Neural cell (in vitro differentiated cells): ENCODE measurements at regions not wholly inside any gene's neighbourhood (a gene's known extent, or its start where the extent isn't known, plus 50 kb on each side); places are given as distances from the start of the nearest gene placed in this dataset.

Experiments
- H2AFZ ChIP-seq: fragments of 200-600, 300-800 bp; sonication (generic), shearing (Covaris generic); 2 replicates; pipeline ENCODE4 v1.6.0; 2014; ENCODE audit warnings: low read depth, mild to moderate bottlenecking, antibody characterized with exemption, low read length, moderate library complexity
- H3F3A ChIP-seq: fragments of 200-600 bp; shearing (Covaris generic); 2 replicates; pipeline ENCODE4 v1.6.1; 2016; ENCODE audit warnings: mild to moderate bottlenecking, moderate library complexity, mixed read lengths, antibody characterized with exemption, low read length; ENCODE audit not compliant: insufficient read depth, poor library complexity, severe bottlenecking
- H3K27ac ChIP-seq: fragments of 200-600, 300-800 bp; sonication (generic), shearing (Covaris generic); 2 replicates; pipeline ENCODE4 v1.5.1; 2014; ENCODE audit warnings: mild to moderate bottlenecking, low read length, moderate library complexity
- H3K27me3 ChIP-seq: fragments of 300-800, 200-600 bp; sonication (generic), shearing (Covaris generic); 2 replicates; pipeline ENCODE4 v1.6.0; 2014; ENCODE audit warnings: mild to moderate bottlenecking, low read depth, low read length, moderate library complexity; ENCODE audit not compliant: insufficient read depth
- H3K36me3 ChIP-seq: fragments of 300-800, 200-600 bp; sonication (generic), shearing (Covaris generic); 2 replicates; pipeline ENCODE4 v1.5.1; 2014; ENCODE audit warnings: mild to moderate bottlenecking, antibody characterized with exemption, low read length, moderate library complexity; ENCODE audit not compliant: insufficient read depth
- H3K4me2 ChIP-seq: fragments of 300-800, 200-600 bp; sonication (generic), shearing (Covaris generic); 2 replicates; pipeline ENCODE4 v1.6.0; 2014; ENCODE audit warnings: mild to moderate bottlenecking, low read length
- H3K4me3 ChIP-seq: fragments of 300-800, 200-600 bp; sonication (generic), shearing (Covaris generic); 2 replicates; pipeline ENCODE4 v1.5.1; 2014; ENCODE audit warnings: mild to moderate bottlenecking, low read length, moderate library complexity
- H3K79me2 ChIP-seq: fragments of 200-600 bp; shearing (Covaris generic); replicated peaks from 2 replicates; pipeline ENCODE4 v1.6.0; 2014; ENCODE audit warnings: mild to moderate bottlenecking, low read length, moderate library complexity; ENCODE audit not compliant: insufficient read depth
- H3K9ac ChIP-seq: fragments of 300-800, 200-600 bp; sonication (generic), shearing (Covaris generic); 2 replicates; pipeline ENCODE4 v1.6.1; 2016; ENCODE audit warnings: mild to moderate bottlenecking, low read length, mixed read lengths
- H3K9me2 ChIP-seq: fragments of 200-600 bp; shearing (Covaris generic); 2 replicates; pipeline ENCODE4 v1.6.1; 2016; ENCODE audit warnings: mild to moderate bottlenecking, low read length, mixed read lengths; ENCODE audit not compliant: insufficient read depth
- H3K9me3 ChIP-seq: fragments of 200-600, 300-800 bp; sonication (generic), shearing (Covaris generic); 2 replicates; pipeline ENCODE4 v1.6.1; 2016; ENCODE audit warnings: mild to moderate bottlenecking, mixed run types, low read length, moderate library complexity, mixed read lengths
- H4K20me1 ChIP-seq: fragments of 200-600 bp; shearing (Covaris generic); 2 replicates; pipeline ENCODE4 v1.6.1; 2016; ENCODE audit warnings: mild to moderate bottlenecking, mixed run types; ENCODE audit not compliant: insufficient read depth
- EP300 ChIP-seq: fragments of 450-650 bp; conservative IDR thresholded peaks from 2 replicates; pipeline ENCODE4 v1.6.1; 2014; ENCODE audit warnings: antibody characterized with exemption, mild to moderate bottlenecking, moderate library complexity; ENCODE audit not compliant: poor library complexity, severe bottlenecking
- EZH2 ChIP-seq: fragments of 200-600, 300-800 bp; shearing (Covaris generic), sonication (generic); IDR thresholded peaks from 2 replicates; pipeline ENCODE4 v1.6.1; 2014; ENCODE audit warnings: antibody characterized with exemption, low read length, borderline replicate concordance, mild to moderate bottlenecking; ENCODE audit not compliant: insufficient read depth, poor library complexity, severe bottlenecking
- MXI1 ChIP-seq: fragments of 450-650 bp; conservative IDR thresholded peaks from 2 replicates; pipeline ENCODE4 v1.6.1; 2014; ENCODE audit warnings: antibody characterized with exemption, mild to moderate bottlenecking; ENCODE audit not compliant: poor library complexity, severe bottlenecking
- POLR2AphosphoS5 ChIP-seq: IDR thresholded peaks from 2 replicates; pipeline ENCODE4 v1.6.1; 2012
- RAD21 ChIP-seq: fragments of 450-650 bp; conservative IDR thresholded peaks from 2 replicates; pipeline ENCODE4 v1.6.1; 2014; ENCODE audit warnings: antibody characterized with exemption, mild to moderate bottlenecking, moderate library complexity
- SMC3 ChIP-seq: fragments of 450-650 bp; conservative IDR thresholded peaks from 2 replicates; pipeline ENCODE4 v1.6.1; 2014; ENCODE audit warnings: antibody characterized with exemption, mild to moderate bottlenecking, moderate library complexity; ENCODE audit not compliant: poor library complexity
- TAF1 ChIP-seq: IDR thresholded peaks from 2 replicates; pipeline ENCODE4 v1.6.1; 2012; ENCODE audit warnings: low read depth
- TF ChIP-seq, protein P1 (sequence below): IDR thresholded peaks from 2 replicates; pipeline ENCODE4 v1.6.1; 2012; ENCODE audit warnings: borderline replicate concordance
- TF ChIP-seq, protein P2 (sequence below): fragments of 450-650 bp; IDR thresholded peaks from 2 replicates; pipeline ENCODE4 v1.5.1; 2014; ENCODE audit warnings: antibody characterized with exemption, mild to moderate bottlenecking, moderate library complexity; ENCODE audit not compliant: poor library complexity, severe bottlenecking

DNA sequence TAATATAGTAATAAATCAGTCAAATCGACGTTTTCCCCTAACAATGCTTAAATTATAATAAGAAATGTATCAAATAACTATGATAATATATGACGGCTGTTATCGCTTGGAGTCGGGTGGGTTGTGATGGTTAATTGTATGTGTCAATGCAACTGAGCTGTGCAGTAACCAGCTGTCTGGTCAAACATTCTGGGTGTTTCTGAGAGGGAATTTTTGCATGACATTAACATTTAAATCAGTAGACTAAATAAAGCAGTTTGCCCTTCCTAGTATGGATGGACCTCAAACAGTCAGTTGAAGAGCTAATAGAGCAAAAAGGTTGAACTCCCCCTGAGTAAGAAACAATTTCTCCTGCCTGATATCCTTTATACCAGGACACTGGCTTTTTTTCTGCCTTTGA, 96.7 kb downstream of the YIPF7 start:
- H3K4me2 ChIP-seq = no peak overlapping the region
- H3K9me3 ChIP-seq = no peaks in the 10 kb centered on the region
- H3K9ac ChIP-seq = no peak overlapping the region
- no peaks in the 10 kb centered on the region for H3K27me3 ChIP-seq
- H3F3A ChIP-seq = no peaks in the 10 kb centered on the region
- no peak overlapping the region for H2AFZ ChIP-seq
- no peaks in the 10 kb centered on the region for H3K9me2 ChIP-seq
- no peak overlapping the region for H3K4me3 ChIP-seq
- no peak overlapping the region for H3K27ac ChIP-seq
- H3K79me2 ChIP-seq = no peaks in the 10 kb centered on the region
- no peaks in the 10 kb centered on the region for H3K36me3 ChIP-seq
- no peaks in the 10 kb centered on the region for H4K20me1 ChIP-seq
- TF ChIP-seq RAD21 (no peak), TAF1 (no peak), EZH2 (no peak), SMC3 (no peak), POLR2AphosphoS5 (no peak), MXI1 (no peak), EP300 (no peak)
- TF ChIP-seq, protein P1, sequence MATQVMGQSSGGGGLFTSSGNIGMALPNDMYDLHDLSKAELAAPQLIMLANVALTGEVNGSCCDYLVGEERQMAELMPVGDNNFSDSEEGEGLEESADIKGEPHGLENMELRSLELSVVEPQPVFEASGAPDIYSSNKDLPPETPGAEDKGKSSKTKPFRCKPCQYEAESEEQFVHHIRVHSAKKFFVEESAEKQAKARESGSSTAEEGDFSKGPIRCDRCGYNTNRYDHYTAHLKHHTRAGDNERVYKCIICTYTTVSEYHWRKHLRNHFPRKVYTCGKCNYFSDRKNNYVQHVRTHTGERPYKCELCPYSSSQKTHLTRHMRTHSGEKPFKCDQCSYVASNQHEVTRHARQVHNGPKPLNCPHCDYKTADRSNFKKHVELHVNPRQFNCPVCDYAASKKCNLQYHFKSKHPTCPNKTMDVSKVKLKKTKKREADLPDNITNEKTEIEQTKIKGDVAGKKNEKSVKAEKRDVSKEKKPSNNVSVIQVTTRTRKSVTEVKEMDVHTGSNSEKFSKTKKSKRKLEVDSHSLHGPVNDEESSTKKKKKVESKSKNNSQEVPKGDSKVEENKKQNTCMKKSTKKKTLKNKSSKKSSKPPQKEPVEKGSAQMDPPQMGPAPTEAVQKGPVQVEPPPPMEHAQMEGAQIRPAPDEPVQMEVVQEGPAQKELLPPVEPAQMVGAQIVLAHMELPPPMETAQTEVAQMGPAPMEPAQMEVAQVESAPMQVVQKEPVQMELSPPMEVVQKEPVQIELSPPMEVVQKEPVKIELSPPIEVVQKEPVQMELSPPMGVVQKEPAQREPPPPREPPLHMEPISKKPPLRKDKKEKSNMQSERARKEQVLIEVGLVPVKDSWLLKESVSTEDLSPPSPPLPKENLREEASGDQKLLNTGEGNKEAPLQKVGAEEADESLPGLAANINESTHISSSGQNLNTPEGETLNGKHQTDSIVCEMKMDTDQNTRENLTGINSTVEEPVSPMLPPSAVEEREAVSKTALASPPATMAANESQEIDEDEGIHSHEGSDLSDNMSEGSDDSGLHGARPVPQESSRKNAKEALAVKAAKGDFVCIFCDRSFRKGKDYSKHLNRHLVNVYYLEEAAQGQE = no peak

DNA sequence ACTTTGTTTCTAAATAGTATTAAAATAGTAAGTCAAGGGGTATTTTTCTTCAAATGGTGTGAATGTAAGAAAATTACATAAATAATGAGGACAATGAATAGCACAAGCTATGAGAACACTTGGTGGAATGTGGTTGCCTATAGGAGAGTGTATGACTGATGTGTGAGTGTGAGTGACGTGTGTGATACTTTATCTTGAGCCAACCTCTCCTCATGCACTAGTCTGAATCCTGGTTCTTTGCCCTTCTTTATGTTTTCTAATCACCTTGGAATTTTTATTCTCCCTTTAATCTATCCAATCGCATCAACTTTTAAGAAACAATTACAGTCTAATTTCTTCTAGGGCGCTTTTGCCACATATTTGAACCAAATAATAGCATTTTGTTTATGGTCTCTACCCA, 98.2 kb downstream of the YIPF7 start:
- H3K4me3 ChIP-seq = no peak overlapping the region
- H3K27ac ChIP-seq = no peak overlapping the region
- H2AFZ ChIP-seq = no peak overlapping the region
- H3K79me2 ChIP-seq = no peaks in the 10 kb centered on the region
- H4K20me1 ChIP-seq = no peaks in the 10 kb centered on the region
- H3K9me3 ChIP-seq = no peaks in the 10 kb centered on the region
- TF ChIP-seq EP300 (no peak), RAD21 (no peak), TAF1 (no peak)
- TF ChIP-seq, protein P2, sequence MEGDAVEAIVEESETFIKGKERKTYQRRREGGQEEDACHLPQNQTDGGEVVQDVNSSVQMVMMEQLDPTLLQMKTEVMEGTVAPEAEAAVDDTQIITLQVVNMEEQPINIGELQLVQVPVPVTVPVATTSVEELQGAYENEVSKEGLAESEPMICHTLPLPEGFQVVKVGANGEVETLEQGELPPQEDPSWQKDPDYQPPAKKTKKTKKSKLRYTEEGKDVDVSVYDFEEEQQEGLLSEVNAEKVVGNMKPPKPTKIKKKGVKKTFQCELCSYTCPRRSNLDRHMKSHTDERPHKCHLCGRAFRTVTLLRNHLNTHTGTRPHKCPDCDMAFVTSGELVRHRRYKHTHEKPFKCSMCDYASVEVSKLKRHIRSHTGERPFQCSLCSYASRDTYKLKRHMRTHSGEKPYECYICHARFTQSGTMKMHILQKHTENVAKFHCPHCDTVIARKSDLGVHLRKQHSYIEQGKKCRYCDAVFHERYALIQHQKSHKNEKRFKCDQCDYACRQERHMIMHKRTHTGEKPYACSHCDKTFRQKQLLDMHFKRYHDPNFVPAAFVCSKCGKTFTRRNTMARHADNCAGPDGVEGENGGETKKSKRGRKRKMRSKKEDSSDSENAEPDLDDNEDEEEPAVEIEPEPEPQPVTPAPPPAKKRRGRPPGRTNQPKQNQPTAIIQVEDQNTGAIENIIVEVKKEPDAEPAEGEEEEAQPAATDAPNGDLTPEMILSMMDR = no peak
- no peak overlapping the region for H3K4me2 ChIP-seq
- no peaks in the 10 kb centered on the region for H3K27me3 ChIP-seq
- no peaks in the 10 kb centered on the region for H3F3A ChIP-seq
- H3K36me3 ChIP-seq = no peaks in the 10 kb centered on the region
- no peaks in the 10 kb centered on the region for H3K9me2 ChIP-seq
- H3K9ac ChIP-seq = no peak overlapping the region

DNA sequence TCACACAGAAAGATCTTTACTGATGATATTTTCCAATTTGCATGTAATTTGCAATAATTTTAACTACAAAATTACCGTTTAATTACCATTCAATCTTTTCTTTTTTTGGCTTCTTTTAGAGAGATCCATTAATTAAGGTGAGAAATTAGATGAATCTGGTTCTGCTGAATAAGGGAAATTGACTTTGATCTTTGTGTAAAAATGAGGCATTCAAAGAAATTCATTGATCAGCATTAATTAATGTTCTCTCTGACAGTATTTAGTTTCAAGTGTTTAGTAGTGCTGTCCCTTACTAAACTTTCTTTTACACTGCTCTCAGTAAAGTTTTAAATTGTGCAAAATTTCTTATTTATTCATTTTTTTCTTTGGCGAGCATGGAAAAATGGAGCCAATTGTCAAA, 97.2 kb upstream of the KCTD8 start:
- H3K4me3 ChIP-seq = no peak overlapping the region
- H3K4me2 ChIP-seq = no peak overlapping the region
- no peaks in the 10 kb centered on the region for H3K36me3 ChIP-seq
- no peaks in the 10 kb centered on the region for H3K9me2 ChIP-seq
- H3F3A ChIP-seq = no peaks in the 10 kb centered on the region
- H3K27me3 ChIP-seq = no peaks in the 10 kb centered on the region
- no peaks in the 10 kb centered on the region for H3K79me2 ChIP-seq
- no peak overlapping the region for H3K27ac ChIP-seq
- no peak overlapping the region for H3K9ac ChIP-seq
- no peak overlapping the region for H2AFZ ChIP-seq
- no peaks in the 10 kb centered on the region for H3K9me3 ChIP-seq
- TF ChIP-seq, protein P1 = no peak
- TF ChIP-seq EZH2 (no peak), EP300 (no peak), TAF1 (no peak), RAD21 (no peak), SMC3 (no peak), MXI1 (no peak), POLR2AphosphoS5 (no peak)
- TF ChIP-seq, protein P2 = no peak
- H4K20me1 ChIP-seq = no peaks in the 10 kb centered on the region
